CD4-positive, alpha-beta memory T cell (primary cell): ENCODE measurements at regions not wholly inside any gene's neighbourhood (a gene's known extent, or its start where the extent isn't known, plus 50 kb on each side); places are given as distances from the start of the nearest gene placed in this dataset.

Experiments
- CTCF ChIA-PET: fragments of 350-600 bp; sonication (Branson Sonifier 250); formaldehyde crosslinking; loops from one replicate; lab custom pipeline; 2021; ENCODE audit warnings: inconsistent platforms; ENCODE audit not compliant: partially characterized antibody; lab: Charles Lee
- POLR2A ChIA-PET: fragments of 350-600 bp; sonication (Branson Sonifier 250); formaldehyde crosslinking; loops from one replicate; lab custom pipeline; 2021; ENCODE audit not compliant: partially characterized antibody; lab: Charles Lee
- DNase-seq, 5 donors: peaks; one replicate each; pipeline versions ENCODE4 v3.0.0 to v3.0.0-alpha.2; 2020 to 2022; ENCODE audit warnings: mixed read lengths in 1 of 5
- H3K27ac ChIP-seq: one replicate; pipeline ENCODE4 v1.7.0; 2013; ENCODE audit warnings: low read depth, low read length
- H3K27me3 ChIP-seq: 2 replicates; pipeline ENCODE4 v1.7.0; 2013; ENCODE audit warnings: mild to moderate bottlenecking, low read length, moderate library complexity; ENCODE audit not compliant: insufficient read depth
- H3K36me3 ChIP-seq: 2 replicates; pipeline ENCODE4 v1.7.0; 2013; ENCODE audit warnings: mild to moderate bottlenecking, low read length, moderate library complexity; ENCODE audit not compliant: insufficient read depth
- H3K4me1 ChIP-seq: 2 replicates; pipeline ENCODE4 v1.7.0; 2013; ENCODE audit warnings: mild to moderate bottlenecking, low read length, moderate library complexity; ENCODE audit not compliant: insufficient read depth
- H3K4me3 ChIP-seq, 2 donors: one replicate each; pipeline ENCODE4 v1.7.0; 2013; ENCODE audit warnings: low read length in 2 of 2, mild to moderate bottlenecking in 1 of 2
- H3K9me3 ChIP-seq, 2 donors: one replicate each; pipeline ENCODE4 v1.7.0; 2013; ENCODE audit warnings: low read length in 2 of 2, control low read depth in 1 of 2; ENCODE audit not compliant: control insufficient read depth in 1 of 2
- H3K27ac Mint-ChIP-seq, 7 donors: one replicate each; pipeline ENCODE4 v1.8.0; 2020 to 2021; ENCODE audit warnings: mixed read lengths in 7 of 7, mild to moderate bottlenecking in 6 of 7, inconsistent platforms in 3 of 7, moderate library complexity in 3 of 7
- H3K27me3 Mint-ChIP-seq, 2 donors: one replicate each; pipeline ENCODE4 v1.8.0; 2020 to 2021; ENCODE audit warnings: mixed read lengths in 2 of 2
- H3K36me3 Mint-ChIP-seq, 2 donors: one replicate each; pipeline ENCODE4 v1.8.0; 2020 to 2021; ENCODE audit warnings: mixed read lengths in 2 of 2, inconsistent platforms in 1 of 2, mild to moderate bottlenecking in 1 of 2
- H3K4me1 Mint-ChIP-seq, 4 donors: one replicate each; pipeline ENCODE4 v1.8.0; 2020 to 2021; ENCODE audit warnings: mixed read lengths in 4 of 4, mild to moderate bottlenecking in 1 of 4
- H3K4me3 Mint-ChIP-seq, 8 donors: one replicate each; pipeline ENCODE4 v1.8.0; 2020 to 2021; ENCODE audit warnings: mixed read lengths in 8 of 8, mild to moderate bottlenecking in 7 of 8, moderate library complexity in 6 of 8, inconsistent platforms in 3 of 8
- H3K9me3 Mint-ChIP-seq, 8 donors: one replicate each; pipeline ENCODE4 v1.8.0; 2020 to 2021; ENCODE audit warnings: mixed read lengths in 8 of 8, mild to moderate bottlenecking in 5 of 8, inconsistent platforms in 3 of 8, moderate library complexity in 1 of 8
- intact Hi-C: fragments of 100-400 bp; cut with micrococcal nuclease; formaldehyde crosslinking; loops from one replicate; pipeline ENCODE4 v1.15.1; 2023

DNA sequence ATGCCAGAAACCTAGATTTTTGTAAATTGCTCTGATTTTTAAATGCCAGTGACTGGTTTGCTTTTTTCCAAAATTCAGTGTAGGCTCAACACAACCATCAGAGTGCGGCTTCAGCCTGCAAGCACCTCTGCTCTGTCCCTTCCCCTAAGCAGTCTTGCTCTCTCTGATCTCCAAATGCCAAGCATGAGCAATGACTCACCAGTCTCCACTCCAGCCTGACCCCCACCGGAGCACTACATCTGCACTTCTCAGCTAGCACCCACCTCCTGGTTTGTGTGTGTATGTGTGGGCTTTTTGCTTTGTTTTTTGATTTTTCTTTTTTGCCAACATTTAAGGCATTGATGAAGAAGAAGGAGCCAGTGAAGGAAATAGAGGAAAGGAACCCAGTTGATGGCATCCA is 61.4 kb upstream of the ADRA1B start:
- no peaks in the 10 kb centered on the region for H3K4me1 ChIP-seq
- H3K4me3 ChIP-seq: no peak overlapping the region
- H3K27me3 ChIP-seq: no peaks in the 10 kb centered on the region
- no peak overlapping the region for H3K27ac Mint-ChIP-seq
- intact Hi-C loops: no loop called here
- H3K36me3 Mint-ChIP-seq: no peaks in the 10 kb centered on the region
- H3K9me3 ChIP-seq: no peaks in the 10 kb centered on the region
- POLR2A ChIA-PET: no interaction called here
- no peak overlapping the region for H3K4me3 Mint-ChIP-seq
- no peaks in the 10 kb centered on the region for H3K36me3 ChIP-seq
- H3K27me3 Mint-ChIP-seq: peaks cover 4 to 11% of the 10 kb centered on the region in 2 donors
- H3K9me3 Mint-ChIP-seq: peaks cover 0 to 7% (median 0%) of the 10 kb centered on the region in 8 donors
- no peak overlapping the region for H3K27ac ChIP-seq
- H3K4me1 Mint-ChIP-seq: no peaks in the 10 kb centered on the region
- CTCF ChIA-PET: no interaction called here
- DNase-seq: no peak

DNA sequence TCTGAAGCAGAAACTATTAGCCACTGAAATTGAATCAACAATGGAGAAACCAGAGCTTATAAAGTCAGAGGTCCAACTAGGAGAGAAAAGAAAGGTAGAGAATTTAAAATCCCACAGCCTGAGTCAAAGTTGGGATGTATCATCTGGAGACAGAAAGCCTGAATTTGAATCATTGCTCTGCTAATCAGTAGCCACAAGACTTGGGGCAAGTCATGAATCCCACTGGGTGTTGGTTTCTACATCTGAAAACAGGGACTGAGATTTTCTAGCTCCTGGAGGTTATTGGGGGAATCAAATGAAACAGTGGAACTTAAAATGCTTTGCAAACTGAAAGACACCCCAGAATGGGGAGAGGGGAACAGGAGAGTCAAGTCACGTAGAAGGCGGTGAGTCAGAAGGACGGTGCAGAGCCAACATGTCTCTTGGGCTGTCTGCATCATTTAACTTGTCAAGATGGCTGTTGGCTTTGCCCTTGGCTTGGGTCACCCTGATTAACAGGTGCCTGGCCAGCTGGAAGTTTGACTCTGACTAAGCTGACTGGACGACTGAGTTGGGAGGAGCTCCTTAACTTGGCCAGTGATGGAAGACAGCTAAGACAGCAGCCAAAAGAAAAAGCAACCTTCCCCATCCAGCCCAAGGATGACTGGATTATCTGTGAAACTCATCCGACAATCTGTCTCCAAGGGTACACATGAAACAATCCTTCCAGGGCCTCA is 60.6 kb upstream of the ADRA1B start:
- no peaks in the 10 kb centered on the region for H3K36me3 Mint-ChIP-seq
- no peak overlapping the region for H3K4me3 Mint-ChIP-seq
- no peak overlapping the region for H3K27ac Mint-ChIP-seq
- DNase-seq: no peak
- H3K9me3 Mint-ChIP-seq: peaks cover 0 to 7% (median 0%) of the 10 kb centered on the region in 8 donors
- H3K4me1 Mint-ChIP-seq: no peaks in the 10 kb centered on the region
- CTCF ChIA-PET: no interaction called here
- no peak overlapping the region for H3K27ac ChIP-seq
- no peaks in the 10 kb centered on the region for H3K4me1 ChIP-seq
- H3K36me3 ChIP-seq: no peaks in the 10 kb centered on the region
- POLR2A ChIA-PET: no interaction called here
- no peak overlapping the region for H3K4me3 ChIP-seq
- no peaks in the 10 kb centered on the region for H3K27me3 ChIP-seq
- H3K27me3 Mint-ChIP-seq: peaks cover 4 to 12% of the 10 kb centered on the region in 2 donors
- intact Hi-C loops: no loop called here
- H3K9me3 ChIP-seq: no peaks in the 10 kb centered on the region

DNA sequence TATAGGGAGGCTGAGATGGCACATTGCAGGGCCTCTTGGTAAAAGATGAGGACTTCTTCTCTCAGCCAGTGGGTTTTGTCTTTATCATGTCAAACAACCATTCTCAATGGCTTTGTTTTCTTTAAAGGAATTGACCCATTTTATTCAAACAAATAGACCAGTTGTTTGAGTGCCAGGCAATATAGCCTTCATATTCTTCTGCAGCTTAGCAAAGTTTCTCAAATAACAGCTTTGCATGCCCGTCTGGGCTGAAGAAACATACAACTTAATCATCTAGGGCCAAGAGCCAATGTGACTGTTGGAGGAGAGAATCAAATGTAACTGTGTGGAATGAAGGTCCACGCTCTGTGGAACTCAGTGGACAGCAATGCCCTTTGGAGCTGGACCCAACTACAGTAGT is 57.4 kb upstream of the ADRA1B start:
- ChIA-PET POLR2A (no interaction called here), CTCF (no interaction called here)
- Mint-ChIP-seq H3K9me3 (peaks cover 0 to 4% (median 0%) of the 10 kb centered on the region in 8 donors), H3K4me1 (no peaks in the 10 kb centered on the region), H3K36me3 (no peaks in the 10 kb centered on the region), H3K27ac (no peak overlapping the region), H3K27me3 (peaks cover 6 to 15% of the 10 kb centered on the region in 2 donors), H3K4me3 (no peak overlapping the region)
- Histone ChIP-seq H3K9me3 (no peaks in the 10 kb centered on the region), H3K27me3 (no peaks in the 10 kb centered on the region), H3K4me3 (no peak overlapping the region), H3K27ac (no peak overlapping the region), H3K36me3 (no peaks in the 10 kb centered on the region), H3K4me1 (no peaks in the 10 kb centered on the region)
- no peak for DNase-seq
- intact Hi-C loops: no loop called here

DNA sequence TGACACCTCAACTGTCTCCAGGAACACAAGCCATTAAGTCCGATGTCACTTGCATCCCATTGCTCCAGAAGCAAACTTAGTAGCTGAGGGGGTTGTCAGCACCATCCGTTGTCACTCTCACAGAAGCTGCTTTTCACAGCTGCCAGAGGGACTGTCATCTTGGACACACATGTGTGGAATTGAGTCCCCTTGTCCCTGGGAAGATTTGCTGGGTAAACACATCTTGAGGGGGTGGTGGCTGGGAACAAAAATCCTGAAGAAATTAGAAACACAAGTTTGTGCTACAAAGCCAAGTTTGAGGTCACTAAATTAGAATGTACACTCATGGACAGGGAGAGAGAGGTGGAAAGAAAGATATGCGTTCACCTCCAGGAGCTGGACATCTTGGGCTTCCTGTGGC is 55.2 kb upstream of the ADRA1B start:
- H3K36me3 Mint-ChIP-seq: no peaks in the 10 kb centered on the region
- Histone ChIP-seq H3K36me3 (no peaks in the 10 kb centered on the region), H3K4me1 (no peaks in the 10 kb centered on the region), H3K9me3 (no peaks in the 10 kb centered on the region), H3K4me3 (no peak overlapping the region), H3K27me3 (no peaks in the 10 kb centered on the region), H3K27ac (no peak overlapping the region)
- POLR2A ChIA-PET: no interaction called here
- no peak for DNase-seq
- no peak overlapping the region for H3K4me3 Mint-ChIP-seq
- intact Hi-C loops: no loop called here
- CTCF ChIA-PET: no interaction called here
- no peaks in the 10 kb centered on the region for H3K4me1 Mint-ChIP-seq
- no peak overlapping the region for H3K27ac Mint-ChIP-seq
- peaks cover 11 to 21% of the 10 kb centered on the region in 2 donors for H3K27me3 Mint-ChIP-seq
- peaks cover 0 to 2% (median 0%) of the 10 kb centered on the region in 8 donors for H3K9me3 Mint-ChIP-seq

DNA sequence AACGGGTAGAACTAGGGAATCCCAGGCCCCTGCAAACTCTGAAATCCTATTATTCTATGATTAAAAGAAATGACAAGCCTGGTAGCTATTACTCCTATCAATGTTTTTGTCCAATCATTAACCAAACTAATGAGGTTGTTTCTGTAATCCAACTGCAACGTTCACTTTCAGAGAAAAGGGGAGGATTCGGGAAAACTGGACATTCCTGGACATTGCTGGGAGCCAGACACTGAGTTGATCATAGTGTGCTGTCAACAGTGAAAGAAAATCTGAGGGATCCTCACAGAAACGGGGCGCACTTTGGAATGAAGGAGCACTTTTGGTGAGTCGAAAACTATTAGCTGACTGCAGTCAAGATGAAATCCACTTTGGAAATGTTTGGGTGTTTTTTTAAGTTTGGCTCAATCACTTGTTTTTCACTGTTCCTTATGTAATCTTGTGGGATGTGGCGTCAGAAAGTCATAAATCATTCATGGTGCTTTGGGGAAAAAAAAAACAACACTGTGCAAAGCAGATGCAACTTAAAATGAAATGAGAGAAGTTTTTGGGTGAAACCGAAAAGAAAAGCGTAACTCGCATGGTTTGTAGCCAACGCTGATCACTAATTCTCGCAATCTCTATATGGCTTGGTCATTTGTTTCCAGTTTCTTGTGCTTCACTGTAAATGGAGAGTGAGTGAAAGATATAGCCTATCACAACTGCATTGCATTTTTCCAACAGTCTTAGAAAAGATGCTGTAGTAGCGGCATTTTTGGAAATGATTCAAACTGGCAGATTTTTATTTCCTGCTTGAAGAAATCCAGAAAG is 51.2 kb upstream of the ADRA1B start:
- Mint-ChIP-seq H3K4me3 (no peak overlapping the region), H3K27me3 (peaks cover 12 to 23% of the 10 kb centered on the region in 2 donors), H3K9me3 (no peaks in the 10 kb centered on the region), H3K27ac (no peak overlapping the region), H3K4me1 (no peaks in the 10 kb centered on the region), H3K36me3 (no peaks in the 10 kb centered on the region)
- Histone ChIP-seq H3K27ac (no peak overlapping the region), H3K4me3 (no peak overlapping the region), H3K4me1 (no peaks in the 10 kb centered on the region), H3K36me3 (no peaks in the 10 kb centered on the region), H3K27me3 (no peaks in the 10 kb centered on the region), H3K9me3 (no peaks in the 10 kb centered on the region)
- DNase-seq: no peak
- POLR2A ChIA-PET: no interaction called here
- intact Hi-C loops: no loop called here
- CTCF ChIA-PET: no interaction called here

DNA sequence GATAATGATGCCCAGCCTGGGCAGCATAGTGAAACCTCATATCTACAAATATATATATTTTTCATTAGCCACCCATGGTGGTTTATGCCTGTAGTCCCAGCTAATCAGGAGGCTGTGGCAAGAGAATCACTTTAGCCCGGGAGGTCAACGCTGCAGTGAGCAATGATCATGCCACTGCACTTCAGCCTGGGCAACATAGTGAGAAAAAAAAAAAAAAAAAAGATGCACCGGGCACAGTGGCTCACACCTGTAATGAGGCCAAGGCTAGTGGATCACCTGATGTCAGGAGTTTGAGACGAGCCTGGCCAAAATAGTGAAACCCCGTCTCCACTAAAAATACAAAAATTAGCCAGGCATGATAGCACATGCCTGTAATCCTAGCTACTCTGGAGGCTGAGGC is 50.2 kb upstream of the ADRA1B start:
- no peaks in the 10 kb centered on the region for H3K9me3 Mint-ChIP-seq
- Histone ChIP-seq H3K36me3 (no peaks in the 10 kb centered on the region), H3K27me3 (no peaks in the 10 kb centered on the region), H3K4me3 (no peak overlapping the region), H3K4me1 (no peaks in the 10 kb centered on the region), H3K9me3 (no peaks in the 10 kb centered on the region), H3K27ac (no peak overlapping the region)
- no peak overlapping the region for H3K27ac Mint-ChIP-seq
- peaks cover 15 to 22% of the 10 kb centered on the region in 2 donors for H3K27me3 Mint-ChIP-seq
- ChIA-PET POLR2A (no interaction called here), CTCF (no interaction called here)
- no peaks in the 10 kb centered on the region for H3K4me1 Mint-ChIP-seq
- H3K4me3 Mint-ChIP-seq: no peak overlapping the region
- intact Hi-C loops: no loop called here
- DNase-seq: no peak
- no peaks in the 10 kb centered on the region for H3K36me3 Mint-ChIP-seq
